GM21381 (cell line): ENCODE measurements at regions not wholly inside any gene's neighbourhood (a gene's known extent, or its start where the extent isn't known, plus 50 kb on each side); places are given as distances from the start of the nearest gene placed in this dataset.

ENCODE experiments used
- ATAC-seq: cut with Tn5 transposase; IDR thresholded peaks from one replicate; pipeline ENCODE4 v1.9.1; 2021; ENCODE audit warnings: mild to moderate bottlenecking, moderate library complexity; ENCODE audit not compliant: unreplicated experiment

DNA sequence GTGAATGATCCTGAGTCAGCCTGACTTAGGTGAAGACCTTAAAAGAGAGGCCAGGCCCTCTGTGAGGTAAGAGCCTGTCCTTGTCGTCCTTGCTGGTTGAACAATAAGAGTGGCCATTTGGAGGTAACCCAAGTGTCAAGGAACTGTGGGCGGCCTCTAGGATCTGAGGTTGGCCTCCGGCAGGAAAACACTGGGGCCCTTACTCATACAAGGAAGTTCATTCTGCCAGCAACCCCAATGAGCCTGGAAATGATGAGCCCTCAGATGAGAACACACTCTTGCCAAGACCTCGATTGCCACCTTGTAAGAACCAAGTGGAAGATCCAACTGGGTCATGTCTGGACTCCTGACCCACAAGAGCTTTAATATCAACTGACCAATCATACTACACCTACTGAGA lies 95.5 kb upstream of the LRATD1 start:
- no peak for ATAC-seq

GRCh38 chr2:14540015-14540414 lies 92.5 kb upstream of the LRATD1 start:
- ATAC-seq: no peak

DNA sequence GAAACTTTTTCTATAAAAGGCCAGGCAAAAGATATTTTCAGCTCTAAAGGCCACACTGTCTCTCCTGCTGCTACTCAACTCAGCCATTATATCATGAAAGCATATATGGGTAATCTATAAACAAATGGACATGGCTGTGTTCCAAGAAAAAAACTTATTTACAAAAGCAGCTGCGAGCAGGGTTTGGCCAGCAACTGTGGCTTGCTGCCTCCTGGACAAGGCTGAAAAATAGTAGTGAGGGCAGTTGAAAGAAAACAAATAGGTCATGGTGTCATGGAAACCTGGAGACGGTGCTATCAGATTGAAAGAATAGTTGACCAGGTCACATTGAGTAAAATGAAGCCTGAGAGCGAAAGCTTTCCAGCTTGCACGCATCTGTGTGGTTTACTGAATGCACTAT lies 89.2 kb upstream of the LRATD1 start:
- no peak for ATAC-seq

GRCh38 chr2:14544247-14544646 lies 88.3 kb upstream of the LRATD1 start:
- ATAC-seq: no peak

- ATAC-seq: no peak
Observed at GRCh38 chr2:14547830-14548229, 84.7 kb upstream of the LRATD1 start.

DNA sequence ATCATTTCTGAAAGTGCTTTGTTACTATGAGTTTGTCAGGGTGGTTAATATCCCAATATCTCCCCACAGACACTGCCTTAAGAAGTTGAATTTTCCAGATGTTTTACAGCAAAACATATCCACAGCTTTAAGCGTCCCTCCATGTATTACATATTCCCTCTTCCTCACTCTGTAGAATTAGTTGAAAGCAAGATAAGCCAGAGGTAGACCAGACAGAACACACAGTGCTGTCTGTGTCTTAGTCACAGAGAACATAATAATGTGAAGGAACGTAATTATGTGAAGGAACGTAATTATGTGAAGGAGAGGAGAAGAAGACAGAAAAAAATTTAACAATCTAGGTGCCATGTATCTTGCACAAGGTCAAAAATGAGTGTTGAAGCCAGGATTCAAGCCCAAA lies 81.9 kb upstream of the LRATD1 start:
- no peak for ATAC-seq

- no peak for ATAC-seq
Observed at GRCh38 chr2:14551069-14551468, 81.4 kb upstream of the LRATD1 start.

DNA sequence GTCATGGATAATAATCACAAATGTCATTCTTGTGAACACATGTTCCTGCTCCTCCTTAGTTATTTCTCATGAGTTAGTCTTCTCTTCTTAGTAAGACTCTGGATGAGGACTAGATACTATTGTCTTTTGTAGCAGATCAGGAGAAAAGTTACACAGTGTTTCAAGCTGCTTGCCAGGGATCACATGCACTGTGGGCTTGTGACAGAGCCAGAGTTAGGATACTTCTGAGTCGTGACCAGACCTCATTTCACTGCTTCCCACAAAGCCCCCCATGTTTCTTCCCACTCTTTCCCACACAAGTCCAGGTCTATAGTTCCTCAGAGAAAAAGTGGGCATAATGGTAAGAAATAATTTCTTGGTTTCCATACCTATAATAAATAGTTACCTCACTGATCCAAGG lies 80.2 kb upstream of the LRATD1 start:
- no peak for ATAC-seq

GRCh38 chr2:14552818-14553217 lies 79.7 kb upstream of the LRATD1 start:
- ATAC-seq: no peak

- no peak for ATAC-seq
Observed at GRCh38 chr2:14554849-14555545, 77.5 kb upstream of the LRATD1 start.

DNA sequence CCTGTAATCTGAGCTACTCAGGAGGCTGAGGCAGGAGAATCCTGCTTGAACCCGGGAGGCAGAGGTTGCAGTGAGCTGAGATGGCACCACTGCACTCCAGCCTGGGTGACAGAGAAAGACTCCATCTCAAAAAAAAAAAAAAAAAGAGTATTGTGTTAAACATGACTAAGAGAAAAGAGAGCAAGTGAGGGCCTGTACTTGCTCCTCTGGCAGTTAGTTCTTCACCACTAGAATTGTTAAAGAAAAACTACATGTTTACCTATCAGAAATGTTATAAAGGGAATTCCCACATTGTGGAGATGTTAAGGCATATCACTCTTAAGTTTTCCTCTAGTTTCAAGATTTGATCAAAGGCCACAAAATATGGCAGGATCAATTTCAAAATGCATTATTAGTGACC lies 75.4 kb upstream of the LRATD1 start:
- ATAC-seq: no peak

GRCh38 chr2:14557916-14558315 lies 74.6 kb upstream of the LRATD1 start:
- no peak for ATAC-seq

DNA sequence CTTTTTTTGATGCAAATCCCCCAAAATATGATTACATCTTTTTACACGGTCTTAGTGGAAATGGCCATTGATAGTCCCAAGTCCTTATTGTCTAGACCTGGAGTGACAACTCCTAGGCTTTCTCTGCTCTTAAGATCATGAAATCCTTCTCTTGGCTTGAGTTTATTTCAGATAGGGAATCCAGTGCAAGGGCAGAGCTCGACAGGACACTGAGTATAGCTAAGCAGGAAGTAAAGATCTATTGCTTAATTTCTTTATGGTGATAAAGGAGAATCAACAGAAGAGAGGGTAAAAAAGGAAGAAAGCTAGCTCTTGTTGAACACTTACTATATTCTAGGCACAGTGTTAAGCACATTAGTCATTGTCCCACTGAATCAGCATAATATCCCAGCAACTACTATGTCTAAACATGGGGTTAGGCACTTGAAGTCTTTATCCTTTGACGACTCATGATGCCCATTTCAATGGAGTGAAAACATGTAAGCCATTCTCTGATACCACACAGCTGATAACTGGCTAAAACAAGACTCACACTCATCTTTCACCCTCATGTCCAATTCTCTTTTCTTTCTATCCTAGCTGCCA lies 74.1 kb upstream of the LRATD1 start:
- no peak for ATAC-seq

DNA sequence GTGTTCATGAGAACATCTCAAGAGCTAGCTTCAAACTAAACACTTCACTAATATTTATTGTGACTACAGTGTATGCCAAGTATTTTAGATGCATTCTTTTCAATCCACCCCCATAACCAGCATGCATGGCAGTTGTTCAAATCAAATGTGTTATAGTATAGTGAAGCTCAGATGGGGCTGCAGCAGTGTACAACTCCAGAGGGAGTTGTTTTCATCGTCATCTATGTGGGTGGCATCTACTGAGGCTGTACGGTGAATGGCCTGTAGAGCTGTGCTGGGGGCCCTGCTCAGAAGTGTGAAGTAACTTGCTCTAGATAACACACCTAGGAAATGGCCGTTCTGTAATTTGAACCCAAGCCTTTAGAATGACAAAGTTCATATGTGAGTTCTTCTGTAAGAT lies 71.8 kb upstream of the LRATD1 start:
- ATAC-seq: no peak

DNA sequence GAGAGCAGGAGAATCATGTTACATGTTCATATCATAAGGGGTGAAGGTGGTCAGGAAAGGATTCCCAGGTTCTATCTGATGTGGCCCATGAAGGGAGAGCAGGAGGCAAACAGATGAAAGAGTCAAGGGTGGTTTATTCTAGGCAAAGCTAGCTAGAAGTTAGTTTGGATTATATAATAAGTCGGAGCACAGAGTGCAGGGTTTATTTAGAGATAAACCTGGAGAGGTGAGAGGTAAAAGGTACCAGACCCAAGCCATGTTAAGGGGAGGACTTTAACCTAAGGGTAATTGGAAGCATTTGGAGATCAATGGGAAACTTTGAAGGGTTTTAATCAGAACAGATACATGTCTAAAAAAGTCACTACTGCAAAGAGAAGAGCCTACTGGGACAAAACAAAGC lies 69.2 kb upstream of the LRATD1 start:
- ATAC-seq: no peak

- no peak for ATAC-seq
Observed at GRCh38 chr2:14565666-14566065, 66.9 kb upstream of the LRATD1 start.

- ATAC-seq: no peak
Observed at GRCh38 chr2:14567561-14567960, 65.0 kb upstream of the LRATD1 start.

- ATAC-seq: no peak
Observed at GRCh38 chr2:14569294-14569693, 63.2 kb upstream of the LRATD1 start.

GRCh38 chr2:14572633-14573032 lies 59.9 kb upstream of the LRATD1 start:
- ATAC-seq: no peak

DNA sequence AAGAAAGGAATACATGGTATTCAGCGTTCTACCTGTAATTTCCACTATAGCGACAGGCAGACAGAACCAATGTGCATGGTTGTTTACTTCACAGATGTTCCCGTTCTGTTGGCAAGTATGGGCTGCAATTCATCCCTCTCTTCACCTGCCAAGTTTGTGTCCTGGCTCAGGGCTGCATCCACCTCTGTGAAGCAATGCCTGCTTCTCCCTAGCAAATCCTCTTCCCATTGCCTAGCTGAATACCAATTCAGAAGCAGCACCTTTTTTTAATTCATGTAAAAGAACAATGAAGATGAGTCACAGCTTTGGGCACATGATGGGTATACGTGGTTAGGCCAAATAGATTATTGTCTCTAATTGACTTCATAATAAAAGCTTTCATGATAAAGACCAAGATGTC lies 54.7 kb upstream of the LRATD1 start:
- ATAC-seq: no peak
